ENCODE measurements at regions not wholly inside any gene's neighbourhood (a gene's known extent, or its start where the extent isn't known, plus 50 kb on each side); places are given as distances from the start of the nearest gene placed in this dataset.
"Not testable (repeated sequence)": the region's sequence is repeated elsewhere in the genome, so short reads cannot be mapped to it uniquely, and the experiment has no call there.

DNA sequence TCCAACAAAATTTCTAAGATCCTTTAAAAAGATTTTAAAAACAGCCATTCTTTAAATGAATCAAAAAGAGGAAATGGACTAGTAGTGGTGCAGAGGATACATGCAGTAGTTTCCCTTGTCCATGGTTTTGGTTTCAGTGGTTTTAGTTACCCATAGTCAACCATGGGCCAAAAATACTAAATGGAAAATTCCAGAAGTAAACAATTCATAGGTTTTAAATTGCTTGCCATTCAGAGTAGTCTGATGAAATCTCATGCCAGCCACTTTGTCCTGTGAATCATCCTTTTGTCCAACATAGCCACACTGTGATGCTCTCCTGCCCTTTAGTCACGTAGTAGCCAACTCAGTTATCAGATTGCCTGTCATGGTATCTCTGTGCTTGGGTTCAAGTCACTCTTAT lies 286.1 kb downstream of the ANXA1 start:
- DNase-seq (ENCODE audit: low spot score): no peak
- intact Hi-C loops (cut with micrococcal nuclease; ENCODE audit: unreplicated experiment): no loop called here

DNA sequence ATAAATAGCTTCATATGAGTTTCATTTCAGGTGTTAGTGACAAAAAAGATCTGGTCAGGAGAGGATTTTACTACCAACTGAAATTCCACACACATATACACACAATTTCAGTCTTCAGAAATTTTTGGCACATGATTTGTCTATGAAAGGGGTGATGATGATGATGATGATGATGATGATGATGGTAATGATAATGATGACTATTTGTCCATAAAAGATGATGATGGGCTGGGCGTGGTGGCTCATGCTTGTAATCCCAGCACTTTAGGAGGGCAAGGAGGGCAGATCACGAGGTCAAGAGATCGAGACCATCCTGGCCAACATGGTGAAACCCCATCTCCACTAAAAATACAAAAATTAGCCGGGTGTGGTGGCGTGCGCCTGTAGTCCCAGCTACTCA lies 288.2 kb downstream of the ANXA1 start:
- H3K9me3 ChIP-seq (ENCODE audit: low read length); H3K79me2 ChIP-seq (ENCODE audit: insufficient read depth, low read depth, low read length); H3K36me3 ChIP-seq (ENCODE audit: insufficient read depth, low read length); CTCF ChIA-PET (ENCODE audit: unreplicated experiment); H2AFZ ChIP-seq (ENCODE audit: low read length); H3K4me3 ChIP-seq (ENCODE audit: low read depth, low read length, poor library complexity, severe bottlenecking); BruUV-seq (replicated peaks); DNase-seq (ENCODE audit: low spot score); H3K4me2 ChIP-seq (ENCODE audit: low read length); H3K9me2 ChIP-seq (ENCODE audit: insufficient read depth, low read length); H3K27ac ChIP-seq (ENCODE audit: low read depth, low read length, poor library complexity, severe bottlenecking); H4K20me1 ChIP-seq (ENCODE audit: insufficient read depth, low read length); H3K4me1 ChIP-seq (ENCODE audit: insufficient read depth, low read length, poor library complexity, severe bottlenecking); intact Hi-C loops (cut with micrococcal nuclease; ENCODE audit: unreplicated experiment): not testable (repeated sequence)
- POLR2A ChIA-PET: interaction anchor here (0.7 to 1.3 kb wide), 3 partner anchors 17 to 1038 kb away, joined by 3 read pairs; no protein-coding TSS in a partner anchor

More for the DNA sequence above, 286.1 kb downstream of the ANXA1 start:
- no peak for TF ChIP-seq EZH2phosphoT487 (IDR thresholded peaks at IDR 0.05; ENCODE audit: borderline replicate concordance, low read depth, low read length)
- TF ChIP-seq, protein P1, sequence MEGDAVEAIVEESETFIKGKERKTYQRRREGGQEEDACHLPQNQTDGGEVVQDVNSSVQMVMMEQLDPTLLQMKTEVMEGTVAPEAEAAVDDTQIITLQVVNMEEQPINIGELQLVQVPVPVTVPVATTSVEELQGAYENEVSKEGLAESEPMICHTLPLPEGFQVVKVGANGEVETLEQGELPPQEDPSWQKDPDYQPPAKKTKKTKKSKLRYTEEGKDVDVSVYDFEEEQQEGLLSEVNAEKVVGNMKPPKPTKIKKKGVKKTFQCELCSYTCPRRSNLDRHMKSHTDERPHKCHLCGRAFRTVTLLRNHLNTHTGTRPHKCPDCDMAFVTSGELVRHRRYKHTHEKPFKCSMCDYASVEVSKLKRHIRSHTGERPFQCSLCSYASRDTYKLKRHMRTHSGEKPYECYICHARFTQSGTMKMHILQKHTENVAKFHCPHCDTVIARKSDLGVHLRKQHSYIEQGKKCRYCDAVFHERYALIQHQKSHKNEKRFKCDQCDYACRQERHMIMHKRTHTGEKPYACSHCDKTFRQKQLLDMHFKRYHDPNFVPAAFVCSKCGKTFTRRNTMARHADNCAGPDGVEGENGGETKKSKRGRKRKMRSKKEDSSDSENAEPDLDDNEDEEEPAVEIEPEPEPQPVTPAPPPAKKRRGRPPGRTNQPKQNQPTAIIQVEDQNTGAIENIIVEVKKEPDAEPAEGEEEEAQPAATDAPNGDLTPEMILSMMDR (conservative IDR thresholded peaks at IDR 0.05; ENCODE audit: low read length): no peak
- no TSS peak for BruUV-seq (replicated peaks)
- Histone ChIP-seq H3K4me2 (ENCODE audit: low read length) (no peak overlapping the region), H3K36me3 (ENCODE audit: insufficient read depth, low read length) (no peaks in the 10 kb centered on the region), H3K79me2 (ENCODE audit: insufficient read depth, low read depth, low read length) (no peaks in the 10 kb centered on the region), H3K4me3 (ENCODE audit: low read depth, low read length, poor library complexity, severe bottlenecking) (no peak overlapping the region), H3K9me3 (ENCODE audit: low read length) (no peaks in the 10 kb centered on the region), H3K4me1 (ENCODE audit: insufficient read depth, low read length, poor library complexity, severe bottlenecking) (no peaks in the 10 kb centered on the region), H3K9me2 (ENCODE audit: insufficient read depth, low read length) (no peaks in the 10 kb centered on the region), H2AFZ (ENCODE audit: low read length) (no peak overlapping the region), H4K20me1 (ENCODE audit: insufficient read depth, low read length) (no peaks in the 10 kb centered on the region), H3K27ac (ENCODE audit: low read depth, low read length, poor library complexity, severe bottlenecking) (no peak overlapping the region)
- ChIA-PET POLR2A (no interaction called here), CTCF (ENCODE audit: unreplicated experiment) (no interaction called here)

DNA sequence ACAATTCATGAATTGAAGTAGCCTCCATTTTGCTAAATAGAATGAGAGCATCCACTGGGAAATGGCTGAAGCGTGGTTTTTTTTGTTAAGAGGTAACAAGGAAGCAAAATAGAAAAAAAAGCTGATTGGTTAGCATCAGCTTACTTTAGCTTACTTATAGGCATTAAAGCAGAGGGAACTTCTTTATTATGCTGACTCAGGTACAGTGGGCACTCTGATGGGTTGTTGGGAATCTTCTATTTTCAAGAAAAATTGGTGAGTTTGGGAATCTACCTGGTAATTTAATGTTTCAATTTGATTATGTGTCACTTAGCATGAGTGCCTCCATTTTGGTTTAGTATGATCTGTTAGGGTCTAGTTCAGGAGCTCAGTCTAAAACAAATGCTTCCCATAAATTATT lies 289.6 kb downstream of the ANXA1 start:
- ChIA-PET CTCF (ENCODE audit: unreplicated experiment) (no interaction called here), POLR2A (interaction anchor here (0.5 to 1.3 kb wide), 2 partner anchors 18 to 300 kb away, joined by 3 read pairs; no protein-coding TSS in a partner anchor)
- Histone ChIP-seq H3K79me2 (ENCODE audit: insufficient read depth, low read depth, low read length) (no peaks in the 10 kb centered on the region), H3K4me3 (ENCODE audit: low read depth, low read length, poor library complexity, severe bottlenecking) (no peak overlapping the region), H3K27ac (ENCODE audit: low read depth, low read length, poor library complexity, severe bottlenecking) (no peak overlapping the region), H3K9me3 (ENCODE audit: low read length) (no peaks in the 10 kb centered on the region), H4K20me1 (ENCODE audit: insufficient read depth, low read length) (no peaks in the 10 kb centered on the region), H2AFZ (ENCODE audit: low read length) (no peak overlapping the region), H3K4me2 (ENCODE audit: low read length) (no peak overlapping the region), H3K4me1 (ENCODE audit: insufficient read depth, low read length, poor library complexity, severe bottlenecking) (no peaks in the 10 kb centered on the region), H3K9me2 (ENCODE audit: insufficient read depth, low read length) (no peaks in the 10 kb centered on the region), H3K36me3 (ENCODE audit: insufficient read depth, low read length) (no peaks in the 10 kb centered on the region)
- DNase-seq (ENCODE audit: low spot score): no peak
- BruUV-seq (replicated peaks): no TSS peak
- intact Hi-C loops (cut with micrococcal nuclease; ENCODE audit: unreplicated experiment): no loop called here
- TF ChIP-seq EZH2phosphoT487 (IDR thresholded peaks at IDR 0.05; ENCODE audit: borderline replicate concordance, low read depth, low read length): no peak
- TF ChIP-seq, protein P1 (conservative IDR thresholded peaks at IDR 0.05; ENCODE audit: low read length): no peak

Measured in OCI-LY7 (cell line).